Lower leg skin (tissue), 4 donors: ENCODE measurements at regions not wholly inside any gene's neighbourhood (a gene's known extent, or its start where the extent isn't known, plus 50 kb on each side); places are given as distances from the start of the nearest gene placed in this dataset.

ENCODE experiments used
- DNase-seq, 2 donors: peaks; one replicate each; pipeline ENCODE4 v3.0.0-alpha.2; 2019; ENCODE audit warnings: low spot score in 2 of 2
- H3K4me3 ChIP-seq: fragments of 200-600 bp; sonication (generic); 2 replicates; pipeline ENCODE4 v1.5.1; 2017; ENCODE audit warnings: mild to moderate bottlenecking, low read depth; ENCODE audit not compliant: poor library complexity, severe bottlenecking
- POLR2A ChIP-seq, 2 donors: fragments of 450-650 bp; IDR thresholded peaks; one replicate each; pipeline ENCODE4 v1.6.1; 2016 to 2017; ENCODE audit warnings: antibody characterized with exemption in 2 of 2, mild to moderate bottlenecking in 1 of 2, moderate library complexity in 1 of 2
- WGBS, 2 donors: methylation state at CpG; one replicate each; pipeline ENCODE4 v1.1.5; 2018; 5-methylcytosine and 5-hydroxymethylcytosine counted together
- intact Hi-C: fragments of 100-400 bp; cut with DNase I; formaldehyde crosslinking; loops from one replicate; pipeline ENCODE4 v1.15.0; 2023; ENCODE audit warnings: low total_unique reads
- TF ChIP-seq, protein P1 (sequence below), 3 donors: fragments of 450-650 bp; IDR thresholded peaks; one replicate each; pipeline ENCODE4 v1.5.1; 2016; ENCODE audit warnings: antibody characterized with exemption in 3 of 3, mild to moderate bottlenecking in 3 of 3, moderate library complexity in 2 of 3

DNA sequence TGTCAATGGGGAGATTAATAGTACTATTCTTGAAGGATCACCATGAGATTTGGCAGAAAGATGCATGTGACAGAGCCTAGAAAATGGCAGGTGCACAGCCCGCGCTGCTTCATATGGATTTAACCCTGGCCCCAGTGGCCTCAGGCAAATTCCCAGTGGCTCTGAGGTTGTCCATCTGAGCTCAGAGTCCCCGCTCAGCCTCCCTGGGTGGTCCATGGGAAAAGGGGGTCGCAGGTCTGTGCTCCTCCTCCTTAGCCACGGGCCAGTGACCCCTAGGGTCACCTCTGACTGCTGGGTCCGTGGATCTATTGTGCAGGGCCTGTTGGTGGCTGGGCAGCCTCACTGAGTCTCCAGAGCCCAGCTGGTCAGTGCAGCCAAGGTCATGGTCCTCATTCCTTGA lies 93.3 kb upstream of the BOD1 start:
- intact Hi-C loops: no loop called here
- DNase-seq: no peak
- WGBS, 2 donors: 63 to 64% methylated on average over 4 to 6 of the region's 6 CpGs

DNA sequence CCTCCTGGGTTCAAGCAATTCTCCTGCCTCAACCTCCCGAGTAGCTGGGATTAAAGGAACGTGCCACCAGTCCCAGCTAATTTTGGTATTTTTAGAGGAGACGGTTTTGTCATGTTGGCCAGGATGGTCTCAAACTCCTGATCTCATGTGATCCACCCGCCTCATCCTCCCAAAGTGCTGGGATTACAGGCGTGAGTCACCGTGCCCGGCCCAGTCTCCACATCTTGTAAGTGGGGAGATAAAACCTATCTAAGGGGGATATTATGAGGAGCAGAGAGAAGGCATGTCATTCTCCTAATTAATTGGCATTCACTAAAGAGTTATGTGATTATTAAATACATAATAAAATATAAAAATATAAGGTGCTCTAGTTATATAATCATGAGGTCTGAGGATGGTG lies 94.1 kb upstream of the BOD1 start:
- H3K4me3 ChIP-seq: no peak overlapping the region
- WGBS, 2 donors: 88 to 89% methylated on average over 7 of the region's 7 CpGs
- TF ChIP-seq POLR2A (IDR thresholded peaks at IDR 0.05): no peak
- TF ChIP-seq, protein P1, sequence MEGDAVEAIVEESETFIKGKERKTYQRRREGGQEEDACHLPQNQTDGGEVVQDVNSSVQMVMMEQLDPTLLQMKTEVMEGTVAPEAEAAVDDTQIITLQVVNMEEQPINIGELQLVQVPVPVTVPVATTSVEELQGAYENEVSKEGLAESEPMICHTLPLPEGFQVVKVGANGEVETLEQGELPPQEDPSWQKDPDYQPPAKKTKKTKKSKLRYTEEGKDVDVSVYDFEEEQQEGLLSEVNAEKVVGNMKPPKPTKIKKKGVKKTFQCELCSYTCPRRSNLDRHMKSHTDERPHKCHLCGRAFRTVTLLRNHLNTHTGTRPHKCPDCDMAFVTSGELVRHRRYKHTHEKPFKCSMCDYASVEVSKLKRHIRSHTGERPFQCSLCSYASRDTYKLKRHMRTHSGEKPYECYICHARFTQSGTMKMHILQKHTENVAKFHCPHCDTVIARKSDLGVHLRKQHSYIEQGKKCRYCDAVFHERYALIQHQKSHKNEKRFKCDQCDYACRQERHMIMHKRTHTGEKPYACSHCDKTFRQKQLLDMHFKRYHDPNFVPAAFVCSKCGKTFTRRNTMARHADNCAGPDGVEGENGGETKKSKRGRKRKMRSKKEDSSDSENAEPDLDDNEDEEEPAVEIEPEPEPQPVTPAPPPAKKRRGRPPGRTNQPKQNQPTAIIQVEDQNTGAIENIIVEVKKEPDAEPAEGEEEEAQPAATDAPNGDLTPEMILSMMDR (IDR thresholded peaks at IDR 0.05): no peak
- intact Hi-C loops: no loop called here
- no peak for DNase-seq

More for the DNA sequence above, 93.3 kb upstream of the BOD1 start:
- H3K4me3 ChIP-seq: no peak overlapping the region
- TF ChIP-seq POLR2A (IDR thresholded peaks at IDR 0.05): no peak
- TF ChIP-seq, protein P1 (IDR thresholded peaks at IDR 0.05): no peak

DNA sequence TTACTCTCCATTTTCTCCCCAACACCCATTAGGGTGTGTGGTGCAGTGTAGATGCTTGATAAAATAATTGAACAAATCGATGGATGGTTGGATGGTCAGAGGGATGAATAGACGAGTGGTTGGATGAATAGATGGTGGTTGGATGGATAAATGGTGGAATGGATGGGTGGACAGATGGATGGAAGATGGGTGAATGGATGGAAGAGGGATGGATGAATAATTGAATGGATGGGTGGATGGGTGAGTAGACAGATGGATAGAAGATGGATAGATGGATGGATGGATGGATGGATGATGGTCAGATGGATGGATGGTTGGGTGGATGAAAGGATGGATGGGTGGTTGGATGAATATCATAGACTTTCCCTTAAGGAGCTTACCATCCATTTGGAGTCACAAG lies 95.0 kb upstream of the BOD1 start:
- 90 to 94% methylated on average over 2 of the region's 2 CpGs for WGBS, 2 donors

DNA sequence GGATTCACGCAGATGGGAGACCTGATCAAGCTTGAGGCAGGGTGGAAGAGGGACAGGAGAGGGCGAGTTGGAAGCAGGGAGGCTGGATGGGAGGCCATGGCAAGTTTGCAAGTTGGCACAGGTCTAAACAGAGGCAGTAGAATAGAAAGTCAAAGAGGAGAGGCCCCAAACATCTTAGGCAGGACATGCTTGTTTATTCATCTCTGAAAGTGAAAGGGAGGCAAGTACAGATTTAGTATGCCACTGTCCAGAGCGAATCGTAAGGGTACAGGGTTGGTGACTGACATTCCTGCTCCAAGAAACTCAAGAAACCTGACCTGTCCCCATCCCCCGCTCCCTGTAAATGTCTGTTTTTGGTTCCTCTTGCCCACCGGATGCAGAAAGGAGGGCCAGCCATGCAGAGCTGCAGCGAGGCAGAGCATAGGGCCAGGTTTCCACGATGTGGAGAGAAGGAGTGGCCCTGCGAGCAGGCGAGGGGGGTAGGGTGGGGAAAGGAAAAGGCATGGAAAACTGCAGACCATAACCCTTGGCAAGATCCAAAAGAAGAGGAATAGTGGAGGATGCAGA lies 96.2 kb upstream of the BOD1 start:
- TF ChIP-seq, protein P1 (IDR thresholded peaks at IDR 0.05): no peak
- no peak for TF ChIP-seq POLR2A (IDR thresholded peaks at IDR 0.05)
- WGBS, 2 donors: 74% methylated on average over 10 of the region's 10 CpGs
- intact Hi-C loops: no loop called here
- DNase-seq: no peak
- H3K4me3 ChIP-seq: no peak overlapping the region

More for the DNA sequence above, 95.0 kb upstream of the BOD1 start:
- DNase-seq: no peak
- TF ChIP-seq POLR2A (IDR thresholded peaks at IDR 0.05): no peak
- intact Hi-C loops: no loop called here
- H3K4me3 ChIP-seq: no peak overlapping the region

DNA sequence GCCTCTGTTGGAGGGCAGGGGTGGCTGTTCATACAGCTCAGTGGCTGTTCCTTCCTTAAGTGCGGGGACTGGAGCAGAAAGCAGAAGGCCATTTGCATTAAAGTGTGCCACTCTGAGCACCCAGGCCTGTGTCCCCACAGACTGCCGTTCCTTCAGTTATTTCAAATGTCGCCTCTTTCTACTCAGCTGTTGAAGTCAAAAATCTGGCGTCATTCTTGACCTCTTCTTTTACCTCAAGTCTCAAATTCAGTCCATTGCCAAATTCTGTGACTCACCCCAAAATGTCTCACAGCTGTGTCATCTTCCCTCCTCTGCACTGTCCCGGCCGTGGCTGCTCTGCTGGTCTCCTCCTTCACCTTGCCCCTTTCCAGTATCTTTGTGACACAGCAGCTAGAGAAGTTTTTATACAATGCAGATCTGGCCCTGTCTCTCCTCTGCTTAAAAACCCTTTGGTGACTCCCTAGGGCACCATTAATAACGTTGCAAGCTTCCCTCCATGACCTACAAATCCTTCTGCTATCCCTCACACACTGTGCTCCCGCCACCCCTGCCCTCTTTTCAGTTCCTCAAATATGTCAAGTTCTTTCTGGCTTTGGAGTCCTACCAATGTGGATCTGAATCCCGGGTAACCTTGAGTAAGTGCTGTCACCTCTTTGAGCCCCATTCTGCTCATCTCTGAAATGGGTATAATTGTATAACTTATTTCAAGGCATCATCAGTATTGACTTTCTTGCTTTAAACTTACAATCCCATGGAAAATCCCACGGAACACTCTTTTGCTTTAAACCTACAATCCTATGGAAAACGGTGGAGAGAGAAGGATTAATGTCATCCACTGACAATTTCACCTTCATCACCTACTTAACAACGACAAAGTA lies 98.3 kb upstream of the BOD1 start:
- WGBS, 2 donors: 59 to 62% methylated on average over 12 of the region's 12 CpGs
- intact Hi-C loops: no loop called here
- DNase-seq: no peak
- TF ChIP-seq POLR2A (IDR thresholded peaks at IDR 0.05): no peak
- TF ChIP-seq, protein P1 (IDR thresholded peaks at IDR 0.05): no peak
- no peak overlapping the region for H3K4me3 ChIP-seq

DNA sequence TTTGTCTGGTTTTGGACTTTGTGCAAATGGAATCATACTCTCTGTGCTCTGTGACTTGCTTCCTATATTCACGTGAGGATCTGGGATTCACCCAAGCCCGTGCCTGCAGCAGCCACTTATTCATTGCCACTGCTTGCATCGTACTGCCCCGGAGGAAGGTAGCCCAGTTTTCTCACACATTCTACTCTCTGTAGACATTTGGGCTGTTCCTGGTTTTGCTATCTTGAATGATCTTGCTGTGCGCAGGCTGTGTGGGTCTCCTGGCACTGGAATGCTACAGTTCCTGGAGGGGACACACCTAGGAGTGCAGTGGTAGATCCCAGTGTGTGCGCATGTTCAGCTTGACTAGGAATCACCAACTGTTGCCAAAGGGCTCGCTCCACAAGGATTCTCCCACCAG lies 99.2 kb upstream of the BOD1 start:
- no peak for TF ChIP-seq POLR2A (IDR thresholded peaks at IDR 0.05)
- TF ChIP-seq, protein P1 (IDR thresholded peaks at IDR 0.05): no peak
- H3K4me3 ChIP-seq: no peak overlapping the region
- intact Hi-C loops: no loop called here
- no peak for DNase-seq
- 47 to 55% methylated on average over 7 of the region's 7 CpGs for WGBS, 2 donors
